ENCODE measurements at regions not wholly inside any gene's neighbourhood (a gene's known extent, or its start where the extent isn't known, plus 50 kb on each side); places are given as distances from the start of the nearest gene placed in this dataset.

GRCh38 chr13:90187478-90188350, 1159.8 kb upstream of the MIR17HG start:
- DNase-seq = peak; percentile 40

GRCh38 chr13:90188351-90188636, 1159.2 kb upstream of the MIR17HG start:
- DNase-seq = no peak

GRCh38 chr13:90197722-90198121, 1149.8 kb upstream of the MIR17HG start:
- DNase-seq = no peak

- DNase-seq = no peak
These were observed 1146.3 kb upstream of the MIR17HG start for GRCh38 chr13:90201202-90201601.

- peak; percentile 73 for DNase-seq
These were observed 1145.6 kb upstream of the MIR17HG start for GRCh38 chr13:90201676-90202460.

- no peak for DNase-seq
These were observed 1142.4 kb upstream of the MIR17HG start for GRCh38 chr13:90205081-90205480.

GRCh38 chr13:90205911-90206310, 1141.6 kb upstream of the MIR17HG start:
- no peak for DNase-seq

- DNase-seq = no peak
These were observed 1130.2 kb upstream of the MIR17HG start for GRCh38 chr13:90217275-90217674.

GRCh38 chr13:90222758-90223157, 1124.7 kb upstream of the MIR17HG start:
- DNase-seq = no peak

GRCh38 chr13:90230311-90230710, 1117.2 kb upstream of the MIR17HG start:
- DNase-seq = no peak

GRCh38 chr13:90232291-90232690, 1115.2 kb upstream of the MIR17HG start:
- DNase-seq = no peak

GRCh38 chr13:90233933-90234672, 1113.4 kb upstream of the MIR17HG start:
- no peak for DNase-seq

- no peak for DNase-seq
These were observed 1109.6 kb upstream of the MIR17HG start for GRCh38 chr13:90237852-90238251.

GRCh38 chr13:90238413-90238812, 1109.1 kb upstream of the MIR17HG start:
- DNase-seq = peak; percentile 19

- no peak for DNase-seq
These were observed 1108.4 kb upstream of the MIR17HG start for GRCh38 chr13:90239130-90239529.

GRCh38 chr13:90246005-90246404, 1101.5 kb upstream of the MIR17HG start:
- no peak for DNase-seq

GRCh38 chr13:90246687-90247345, 1100.7 kb upstream of the MIR17HG start:
- peak; percentile 4 for DNase-seq

GRCh38 chr13:90253806-90254205, 1093.7 kb upstream of the MIR17HG start:
- no peak for DNase-seq

- no peak for DNase-seq
These were observed 1093.0 kb upstream of the MIR17HG start for GRCh38 chr13:90254437-90254836.

- no peak for DNase-seq
These were observed 1090.7 kb upstream of the MIR17HG start for GRCh38 chr13:90256746-90257145.

GRCh38 chr13:90258129-90258528, 1089.4 kb upstream of the MIR17HG start:
- DNase-seq = no peak

- no peak for DNase-seq
These were observed 1086.1 kb upstream of the MIR17HG start for GRCh38 chr13:90261343-90261742.

All from tongue (tissue), 1 donor.